Gastroesophageal sphincter (tissue), 4 donors: ENCODE measurements at regions not wholly inside any gene's neighbourhood (a gene's known extent, or its start where the extent isn't known, plus 50 kb on each side); places are given as distances from the start of the nearest gene placed in this dataset.

Experiments
- ATAC-seq: fragments of 150-250 bp; one replicate; pipeline ENCODE4 v1.9.1; 2016; ENCODE audit warnings: mild to moderate bottlenecking, moderate library complexity
- H3K27ac ChIP-seq, 4 donors: fragments of 200-600 bp; sonication (generic) in 3 of 4; 1 replicate in 3 of 4; 2 replicates in 1 of 4; pipeline ENCODE4 v1.5.1; 2016 to 2019
- H3K27me3 ChIP-seq: fragments of 200-600 bp; sonication (generic); one replicate; pipeline ENCODE4 v1.5.1; 2019
- H3K36me3 ChIP-seq, 2 donors: fragments of 200-600 bp; sonication (generic); one replicate each; pipeline ENCODE4 v1.5.1; 2019; ENCODE audit warnings: control low read depth in 1 of 2
- H3K4me1 ChIP-seq, 3 donors: fragments of 200-600 bp; sonication (generic); 1 replicate in 2 of 3; 2 replicates in 1 of 3; pipeline ENCODE4 v1.5.1; 2016 to 2019; ENCODE audit warnings: control low read depth in 2 of 3
- H3K4me3 ChIP-seq, 2 donors: fragments of 200-600 bp; sonication (generic); one replicate each; pipeline ENCODE4 v1.5.1; 2019; ENCODE audit warnings: mild to moderate bottlenecking in 1 of 2, moderate library complexity in 1 of 2
- H3K9me3 ChIP-seq, 3 donors: fragments of 200-600 bp; sonication (generic); one replicate each; pipeline ENCODE4 v1.5.1; 2017 to 2019; ENCODE audit warnings: control low read depth in 2 of 3
- EP300 ChIP-seq: sonication (generic); formaldehyde crosslinking; IDR thresholded peaks from one replicate; pipeline ENCODE4 v1.6.1; 2017; ENCODE audit warnings: antibody characterized with exemption, mild to moderate bottlenecking
- POLR2A ChIP-seq, 2 donors: fragments of 450-650 bp; IDR thresholded peaks; one replicate each; pipeline ENCODE4 v1.6.1; 2017; ENCODE audit warnings: antibody characterized with exemption in 2 of 2, mild to moderate bottlenecking in 2 of 2, moderate library complexity in 1 of 2
- POLR2AphosphoS5 ChIP-seq: sonication (generic); formaldehyde crosslinking; IDR thresholded peaks from one replicate; pipeline ENCODE4 v1.6.1; 2017; ENCODE audit warnings: antibody characterized with exemption
- WGBS, 2 donors: methylation state at CpG; one replicate each; pipeline ENCODE4 v1.1.5; 2018; ENCODE audit warnings: low coverage in 1 of 2; 5-methylcytosine and 5-hydroxymethylcytosine counted together
- TF ChIP-seq, protein P1 (sequence below), 4 experiments: fragments of 200-600 bp in 2 of 4; fragments of 450-650 bp in 2 of 4; sonication (generic) in 1 of 4; IDR thresholded peaks; one replicate each; pipeline ENCODE4 v1.5.1; 2017 to 2019; ENCODE audit warnings: antibody characterized with exemption in 4 of 4, mild to moderate bottlenecking in 2 of 4, moderate library complexity in 2 of 4

DNA sequence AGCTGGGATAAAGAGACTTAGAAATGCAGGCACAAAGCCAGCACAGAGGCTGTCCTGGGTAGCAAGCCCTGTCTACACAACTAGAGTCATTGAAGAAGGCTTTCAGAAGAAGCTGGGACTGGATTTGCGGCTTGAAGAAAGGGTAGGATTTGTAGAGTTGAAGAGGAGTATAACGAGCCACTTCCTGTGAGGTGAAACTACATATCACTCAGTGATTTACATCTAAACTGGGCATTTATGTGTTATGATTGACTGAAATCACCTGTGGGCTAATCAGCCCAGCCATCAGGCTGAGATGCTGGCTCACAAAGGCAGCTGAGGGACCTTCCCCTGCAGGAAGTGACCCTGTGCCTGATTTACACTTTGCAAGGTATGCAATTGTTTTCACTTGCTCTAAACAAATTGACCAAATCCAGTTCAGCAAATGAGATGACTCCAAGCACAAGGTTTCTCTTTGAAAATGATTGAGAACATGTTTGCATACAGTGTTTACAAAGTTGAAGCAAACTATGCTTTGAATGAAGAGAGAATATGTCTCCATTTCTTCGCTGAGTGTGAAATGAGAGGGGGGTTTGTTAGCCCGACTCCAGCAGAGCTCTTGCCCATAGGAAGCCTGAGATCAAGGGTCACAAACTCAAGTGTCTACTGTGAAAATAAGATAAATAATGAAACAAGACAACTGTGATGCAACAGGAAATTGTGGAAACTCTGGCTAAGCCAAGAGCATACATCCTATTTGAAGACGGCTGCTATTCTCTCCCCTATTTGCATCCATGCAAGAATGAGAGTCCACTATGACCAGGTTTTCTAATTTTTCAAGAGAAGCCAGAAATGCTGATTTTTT is 69.3 kb upstream of the HK2 start:
- H3K9me3 ChIP-seq = no peaks in the 10 kb centered on the region
- no peak for ATAC-seq
- H3K36me3 ChIP-seq = no peaks in the 10 kb centered on the region
- no peaks in the 10 kb centered on the region for H3K27me3 ChIP-seq
- 57 to 61% methylated on average over 4 to 5 of the region's 5 CpGs for WGBS, 2 donors
- no peak overlapping the region for H3K27ac ChIP-seq
- H3K4me3 ChIP-seq = no peak overlapping the region
- no peak for TF ChIP-seq POLR2AphosphoS5
- TF ChIP-seq, protein P1, sequence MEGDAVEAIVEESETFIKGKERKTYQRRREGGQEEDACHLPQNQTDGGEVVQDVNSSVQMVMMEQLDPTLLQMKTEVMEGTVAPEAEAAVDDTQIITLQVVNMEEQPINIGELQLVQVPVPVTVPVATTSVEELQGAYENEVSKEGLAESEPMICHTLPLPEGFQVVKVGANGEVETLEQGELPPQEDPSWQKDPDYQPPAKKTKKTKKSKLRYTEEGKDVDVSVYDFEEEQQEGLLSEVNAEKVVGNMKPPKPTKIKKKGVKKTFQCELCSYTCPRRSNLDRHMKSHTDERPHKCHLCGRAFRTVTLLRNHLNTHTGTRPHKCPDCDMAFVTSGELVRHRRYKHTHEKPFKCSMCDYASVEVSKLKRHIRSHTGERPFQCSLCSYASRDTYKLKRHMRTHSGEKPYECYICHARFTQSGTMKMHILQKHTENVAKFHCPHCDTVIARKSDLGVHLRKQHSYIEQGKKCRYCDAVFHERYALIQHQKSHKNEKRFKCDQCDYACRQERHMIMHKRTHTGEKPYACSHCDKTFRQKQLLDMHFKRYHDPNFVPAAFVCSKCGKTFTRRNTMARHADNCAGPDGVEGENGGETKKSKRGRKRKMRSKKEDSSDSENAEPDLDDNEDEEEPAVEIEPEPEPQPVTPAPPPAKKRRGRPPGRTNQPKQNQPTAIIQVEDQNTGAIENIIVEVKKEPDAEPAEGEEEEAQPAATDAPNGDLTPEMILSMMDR (IDR thresholded peaks at IDR 0.05) = no peak
- no peak for TF ChIP-seq POLR2A (IDR thresholded peaks at IDR 0.05)
- TF ChIP-seq EP300 = no peak
- H3K4me1 ChIP-seq = peaks cover 0 to 28% (median 5%) of the 10 kb centered on the region in 3 donors

DNA sequence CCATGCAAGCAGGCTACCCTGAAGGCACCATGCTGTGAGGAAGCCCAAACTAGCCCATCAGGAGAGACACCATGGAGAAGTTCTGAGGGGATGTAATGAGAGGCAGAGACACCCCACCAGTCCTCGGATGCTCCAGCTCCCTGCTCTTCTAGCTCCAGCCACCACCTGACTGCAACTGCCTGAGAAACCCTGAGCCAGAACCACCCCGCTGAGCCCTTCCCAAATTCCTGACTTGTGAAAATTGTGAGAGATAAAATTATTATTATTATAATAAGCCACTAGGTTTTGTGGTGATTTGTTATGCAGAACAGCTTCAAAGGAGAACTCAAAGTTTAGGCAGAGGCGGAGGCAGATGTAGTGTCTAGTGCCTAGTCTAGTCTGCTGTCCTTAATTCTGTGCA is 67.1 kb upstream of the HK2 start:
- peaks cover 0 to 33% (median 5%) of the 10 kb centered on the region in 3 donors for H3K4me1 ChIP-seq
- TF ChIP-seq POLR2A (IDR thresholded peaks at IDR 0.05) (no peak), POLR2AphosphoS5 (no peak), EP300 (no peak)
- TF ChIP-seq, protein P1 (IDR thresholded peaks at IDR 0.05) = no peak
- H3K4me3 ChIP-seq = no peak overlapping the region
- ATAC-seq = no peak
- no peaks in the 10 kb centered on the region for H3K9me3 ChIP-seq
- WGBS, 2 donors = 85 to 93% methylated on average over 3 of the region's 3 CpGs
- H3K27ac ChIP-seq = no peak overlapping the region
- H3K36me3 ChIP-seq = no peaks in the 10 kb centered on the region
- no peaks in the 10 kb centered on the region for H3K27me3 ChIP-seq

DNA sequence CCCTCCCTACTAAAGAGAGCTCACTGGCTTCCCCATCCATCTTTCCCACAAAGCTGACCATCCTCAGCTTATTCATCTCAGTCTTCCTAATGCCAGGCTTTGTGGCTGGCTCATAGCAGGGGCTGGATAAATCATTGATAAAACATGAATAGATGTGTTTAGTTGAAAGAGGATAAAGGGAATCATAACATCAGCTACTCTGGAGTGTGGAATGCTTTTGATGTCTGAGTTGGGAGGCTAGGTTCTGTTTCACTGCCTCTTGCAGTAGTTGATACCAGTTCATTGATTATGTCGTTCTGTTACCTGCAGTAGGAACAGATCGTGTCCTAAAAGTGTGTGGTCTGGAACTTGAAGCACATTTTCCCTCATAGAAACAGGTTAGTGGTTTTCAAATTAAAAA is 66.3 kb upstream of the HK2 start:
- H3K4me3 ChIP-seq = no peak overlapping the region
- H3K36me3 ChIP-seq = no peaks in the 10 kb centered on the region
- H3K27me3 ChIP-seq = no peaks in the 10 kb centered on the region
- H3K4me1 ChIP-seq = peaks cover 0 to 41% (median 7%) of the 10 kb centered on the region in 3 donors
- 30 to 60% methylated on average over 1 to 2 of the region's 2 CpGs for WGBS, 2 donors
- no peak for ATAC-seq
- peak overlapping the region in 2 of 4 donors; percentile 25 to 73 for H3K27ac ChIP-seq
- H3K9me3 ChIP-seq = no peaks in the 10 kb centered on the region
- TF ChIP-seq EP300 (no peak), POLR2AphosphoS5 (no peak), POLR2A (IDR thresholded peaks at IDR 0.05) (no peak)
- TF ChIP-seq, protein P1 (IDR thresholded peaks at IDR 0.05) = no peak

DNA sequence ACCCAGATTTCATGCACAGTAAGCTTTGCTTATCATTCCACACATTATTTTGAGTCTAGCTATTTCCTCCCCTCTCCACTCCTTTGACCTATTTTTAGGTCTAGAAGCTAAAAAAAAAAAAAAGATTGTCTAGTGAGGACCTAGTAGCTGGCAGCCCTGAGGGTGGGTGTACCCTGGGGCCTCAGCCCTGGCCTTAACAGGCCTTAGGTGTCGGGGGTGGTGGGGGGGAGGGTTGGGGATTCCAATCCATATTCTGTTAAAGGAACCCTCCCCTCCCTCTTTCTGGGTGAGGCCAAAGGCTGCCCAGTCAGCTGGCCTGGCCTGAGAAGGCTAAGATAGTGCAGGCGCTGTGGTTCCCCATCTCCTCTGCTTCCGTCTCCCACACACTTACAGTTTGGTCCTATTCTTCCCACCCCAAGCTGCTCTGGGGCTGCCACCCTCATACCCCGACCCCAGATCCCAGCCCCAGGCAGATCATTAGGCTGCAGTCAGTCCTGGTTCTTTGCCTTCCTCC is 65.5 kb upstream of the HK2 start:
- Histone ChIP-seq H3K9me3 (no peaks in the 10 kb centered on the region), H3K4me3 (no peak overlapping the region), H3K4me1 (peaks cover 0 to 41% (median 7%) of the 10 kb centered on the region in 3 donors), H3K27ac (peak overlapping the region in 3 of 4 donors; percentile 25 to 79 (median 73)), H3K27me3 (no peaks in the 10 kb centered on the region), H3K36me3 (no peaks in the 10 kb centered on the region)
- ATAC-seq = peak; percentile 50
- 20 to 57% methylated on average over 1 to 3 of the region's 4 CpGs for WGBS, 2 donors
- TF ChIP-seq, protein P1 (IDR thresholded peaks at IDR 0.05) = no peak
- peak; percentile 9 for TF ChIP-seq POLR2AphosphoS5
- no peak for TF ChIP-seq EP300

DNA sequence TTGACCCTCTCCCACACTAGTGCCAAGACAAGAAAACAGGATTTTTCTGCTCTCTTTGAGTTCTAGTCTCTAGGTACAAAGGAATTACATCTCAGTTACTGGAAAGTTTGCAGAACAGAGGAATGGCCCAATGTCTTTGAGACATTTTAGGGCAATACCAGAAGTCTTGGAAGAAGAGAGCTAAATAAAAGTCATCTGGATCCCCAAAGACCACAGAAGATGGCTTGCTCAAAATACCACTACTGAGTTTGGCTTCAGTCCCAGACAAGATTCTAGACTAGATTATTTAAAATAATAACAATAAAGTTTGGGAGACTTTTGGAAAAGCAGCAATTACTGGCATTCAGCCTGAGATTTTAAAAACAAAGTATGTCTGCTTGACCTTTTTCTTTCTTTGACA is 61.9 kb upstream of the HK2 start:
- Histone ChIP-seq H3K4me3 (no peak overlapping the region), H3K27me3 (no peaks in the 10 kb centered on the region), H3K4me1 (peaks cover 0 to 32% (median 7%) of the 10 kb centered on the region in 3 donors), H3K9me3 (no peaks in the 10 kb centered on the region), H3K27ac (no peak overlapping the region), H3K36me3 (no peaks in the 10 kb centered on the region)
- TF ChIP-seq EP300 (no peak), POLR2A (IDR thresholded peaks at IDR 0.05) (no peak), POLR2AphosphoS5 (no peak)
- TF ChIP-seq, protein P1 (IDR thresholded peaks at IDR 0.05) = no peak
- no peak for ATAC-seq
